ENCODE measurements at regions not wholly inside any gene's neighbourhood (a gene's known extent, or its start where the extent isn't known, plus 50 kb on each side); places are given as distances from the start of the nearest gene placed in this dataset.

- dilution Hi-C loops (cut with MboI; ENCODE audit: extremely low pct_ligation_motif_present, low sequenced_read_pairs) (no loop called here), intact Hi-C loops (cut with micrococcal nuclease) (no loop called here)
- H3K9ac ChIP-seq (replicated peaks; ENCODE audit: extremely low read depth, insufficient read depth, low read length), result no peak overlapping the region
- H2AFZ ChIP-seq (ENCODE audit: low read depth, low read length), result no peak overlapping the region
- H3K27me3 ChIP-seq (ENCODE audit: control insufficient read depth in 2 of 2, insufficient read depth in 2 of 2, low read length in 2 of 2), result no peaks in the 10 kb centered on the region
- H3K4me3 ChIP-seq (replicated peaks in 1 of 3; ENCODE audit: insufficient read depth in 1 of 3, low read depth in 1 of 3, low read length in 3 of 3), result no peak overlapping the region
- no peaks in the 10 kb centered on the region for H3K79me2 ChIP-seq (ENCODE audit: control insufficient read depth, insufficient read depth, low read length)
- no peaks in the 10 kb centered on the region for H4K20me1 ChIP-seq (replicated peaks; ENCODE audit: control insufficient read depth, extremely low read depth, insufficient read depth, low read length)
- no peak overlapping the region for H3K27ac ChIP-seq (ENCODE audit: insufficient read depth, low read depth, low read length)
- H3K4me2 ChIP-seq (ENCODE audit: insufficient read depth, low read length), result no peak overlapping the region
- no TSS peak for BruUV-seq (replicated peaks)
- TF ChIP-seq GATA2 (IDR thresholded peaks at IDR 0.05; ENCODE audit: insufficient read depth, insufficient read length, low read depth, low read length) (no peak), POLR2A (IDR thresholded peaks at IDR 0.05; ENCODE audit: low read depth, low read length) (no peak), JUN (IDR thresholded peaks at IDR 0.05; ENCODE audit: borderline replicate concordance, insufficient read depth, insufficient read length, low read depth) (no peak), EZH2 (IDR thresholded peaks at IDR 0.05; ENCODE audit: borderline replicate concordance, low read depth, low read length, severe bottlenecking) (no peak), POLR2AphosphoS5 (IDR thresholded peaks at IDR 0.05; ENCODE audit: insufficient read depth, low read depth, low read length) (no peak), MYC (IDR thresholded peaks at IDR 0.05; ENCODE audit: low read depth, low read length) (no peak), CTCF (IDR thresholded peaks at IDR 0.05; ENCODE audit: extremely low read depth in 1 of 2, insufficient read depth in 1 of 2, low read depth in 1 of 2, low read length in 2 of 2) (no peak), MAX (IDR thresholded peaks at IDR 0.05; ENCODE audit: insufficient read depth, insufficient read length) (no peak), FOS (IDR thresholded peaks at IDR 0.05; ENCODE audit: borderline replicate concordance, insufficient read depth, low read length) (no peak)
- peaks cover 12% of the 10 kb centered on the region for H3K4me1 ChIP-seq (ENCODE audit: control insufficient read depth, extremely low read depth, insufficient read depth, low read length)
- FAIRE-seq (no peak), DNase-seq (ENCODE audit: low read depth, low spot score) (no peak)
- H3K9me1 ChIP-seq (replicated peaks; ENCODE audit: control insufficient read depth, extremely low read depth, insufficient read depth, low read length), result no peaks in the 10 kb centered on the region
- no peaks in the 10 kb centered on the region for H3K9me3 ChIP-seq (replicated peaks; ENCODE audit: control insufficient read depth, insufficient read depth, low read length)
- ChIA-PET POLR2A (no interaction called here), CTCF (no interaction called here)
- H3K36me3 ChIP-seq (ENCODE audit: control insufficient read depth in 2 of 2, extremely low read depth in 1 of 2, insufficient read depth in 2 of 2, low read length in 2 of 2), result no peaks in the 10 kb centered on the region
Measured at GRCh38 chr5:44870430-44870829, 61.7 kb downstream of the MRPS30 start.
